ENCODE measurements at regions not wholly inside any gene's neighbourhood (a gene's known extent, or its start where the extent isn't known, plus 50 kb on each side); places are given as distances from the start of the nearest gene placed in this dataset.

GRCh38 chr10:112083472-112083871 lies 100.1 kb downstream of the GPAM start:
- Histone ChIP-seq H3K9me3 (no peaks in the 10 kb centered on the region), H3K4me3 (no peak overlapping the region), H3K27ac (no peak overlapping the region), H3K4me1 (no peaks in the 10 kb centered on the region), H3K27me3 (no peaks in the 10 kb centered on the region), H3K36me3 (no peaks in the 10 kb centered on the region)
- intact Hi-C loops (cut with DNase I), result no loop called here
- DNase-seq (no peak), ATAC-seq (no peak)
- TF ChIP-seq CTCF (IDR thresholded peaks at IDR 0.05), result no peak

GRCh38 chr10:112087953-112088456 lies 95.6 kb downstream of the GPAM start:
- no peak for TF ChIP-seq CTCF (IDR thresholded peaks at IDR 0.05)
- Histone ChIP-seq H3K36me3 (no peaks in the 10 kb centered on the region), H3K4me3 (no peak overlapping the region), H3K27ac (no peak overlapping the region), H3K9me3 (no peaks in the 10 kb centered on the region), H3K27me3 (no peaks in the 10 kb centered on the region), H3K4me1 (no peaks in the 10 kb centered on the region)
- DNase-seq (no peak), ATAC-seq (no peak)
- intact Hi-C loops (cut with DNase I), result no loop called here

GRCh38 chr10:112091703-112092102 lies 91.9 kb downstream of the GPAM start:
- intact Hi-C loops (cut with DNase I), result no loop called here
- DNase-seq, result no peak
- Histone ChIP-seq H3K9me3 (no peaks in the 10 kb centered on the region), H3K36me3 (no peaks in the 10 kb centered on the region), H3K27ac (no peak overlapping the region), H3K4me3 (no peak overlapping the region), H3K27me3 (no peaks in the 10 kb centered on the region), H3K4me1 (no peaks in the 10 kb centered on the region)
- no peak for ATAC-seq
- TF ChIP-seq CTCF (IDR thresholded peaks at IDR 0.05), result no peak

- H3K9me3 ChIP-seq, result no peaks in the 10 kb centered on the region
- no peaks in the 10 kb centered on the region for H3K27me3 ChIP-seq
- no peaks in the 10 kb centered on the region for H3K36me3 ChIP-seq
- intact Hi-C loops (cut with DNase I), result no loop called here
- ATAC-seq (no peak), DNase-seq (no peak)
- no peak overlapping the region for H3K27ac ChIP-seq
- H3K4me3 ChIP-seq, result no peak overlapping the region
- no peak for TF ChIP-seq CTCF (IDR thresholded peaks at IDR 0.05)
- no peaks in the 10 kb centered on the region for H3K4me1 ChIP-seq
Measured at GRCh38 chr10:112092519-112092918, 91.0 kb downstream of the GPAM start.

- no peaks in the 10 kb centered on the region for H3K27me3 ChIP-seq
Measured at GRCh38 chr10:112094984-112095383, 88.6 kb downstream of the GPAM start.

More at GRCh38 chr10:112094984-112095383, 88.6 kb downstream of the GPAM start:
- intact Hi-C loops (cut with DNase I), result no loop called here
- DNase-seq (no peak), ATAC-seq (no peak)
- no peaks in the 10 kb centered on the region for H3K36me3 ChIP-seq
- TF ChIP-seq CTCF (IDR thresholded peaks at IDR 0.05), result no peak
- H3K4me3 ChIP-seq, result no peak overlapping the region
- no peaks in the 10 kb centered on the region for H3K9me3 ChIP-seq
- H3K4me1 ChIP-seq, result no peaks in the 10 kb centered on the region
- no peak overlapping the region for H3K27ac ChIP-seq
